OCI-LY3 (cell line): ENCODE measurements at regions not wholly inside any gene's neighbourhood (a gene's known extent, or its start where the extent isn't known, plus 50 kb on each side); places are given as distances from the start of the nearest gene placed in this dataset.

Experiments used
- H2AFZ ChIP-seq: fragments of 200-600, 300-600 bp; shearing (Covaris generic); 2 replicates; pipeline ENCODE4 v1.6.0; 2014; ENCODE audit warnings: antibody characterized with exemption, low read depth, low read length
- H3K27ac ChIP-seq: fragments of 200-600, 300-600 bp; sonication (generic); 2 replicates; pipeline ENCODE4 v1.5.1; 2014; ENCODE audit warnings: mild to moderate bottlenecking, low read length, moderate library complexity, mixed read lengths
- H3K27me3 ChIP-seq: fragments of 200-600, 300-600 bp; sonication (generic); 2 replicates; pipeline ENCODE4 v1.6.1; 2014; ENCODE audit warnings: low read depth, low read length, mixed read lengths
- H3K36me3 ChIP-seq: fragments of 200-600, 300-600 bp; sonication (generic); replicated peaks from 2 replicates; pipeline ENCODE3; 2014; ENCODE audit warnings: low read depth, low read length, mixed read lengths
- H3K4me1 ChIP-seq: fragments of 300-600, 200-600 bp; sonication (generic); 2 replicates; pipeline ENCODE4 v1.6.1; 2014; ENCODE audit warnings: low read length, mixed read lengths
- H3K4me2 ChIP-seq: fragments of 200-600, 300-600 bp; sonication (generic); 2 replicates; pipeline ENCODE4 v1.6.1; 2014; ENCODE audit warnings: low read length, mixed read lengths
- H3K4me3 ChIP-seq: fragments of 300-600, 200-600 bp; sonication (generic); 2 replicates; pipeline ENCODE4 v1.5.1; 2014; ENCODE audit warnings: antibody characterized with exemption, mild to moderate bottlenecking, low read length, moderate library complexity
- H3K79me2 ChIP-seq: fragments of 300-600, 200-600 bp; shearing (Covaris generic); 2 replicates; pipeline ENCODE4 v1.6.1; 2014; ENCODE audit warnings: mild to moderate bottlenecking, low read length, mixed read lengths
- H3K9ac ChIP-seq: fragments of 300-600, 200-600 bp; shearing (Covaris generic); 2 replicates; pipeline ENCODE4 v1.6.0; 2014; ENCODE audit warnings: mild to moderate bottlenecking, low read length, moderate library complexity
- H3K9me3 ChIP-seq: fragments of 200-600, 300-600 bp; shearing (Covaris generic); 2 replicates; pipeline ENCODE4 v1.6.1; 2014; ENCODE audit warnings: low read length, mixed read lengths; ENCODE audit not compliant: insufficient read depth
- H4K20me1 ChIP-seq: fragments of 200-600, 300-600 bp; sonication (generic); 2 replicates; pipeline ENCODE4 v1.6.1; 2016; ENCODE audit warnings: low read length, mixed read lengths; ENCODE audit not compliant: insufficient read depth
- EZH2phosphoT487 ChIP-seq: fragments of 200-600 bp; shearing (Covaris generic); IDR thresholded peaks from 2 replicates; pipeline ENCODE4 v1.6.1; 2018; ENCODE audit warnings: antibody characterized with exemption, mixed run types, low read depth
- TF ChIP-seq, protein P1 (sequence below): fragments of 200-600, 300-600 bp; sonication (generic); IDR thresholded peaks from 2 replicates; pipeline ENCODE4 v1.5.1; 2014; ENCODE audit warnings: antibody characterized with exemption, low read length, low read depth

DNA sequence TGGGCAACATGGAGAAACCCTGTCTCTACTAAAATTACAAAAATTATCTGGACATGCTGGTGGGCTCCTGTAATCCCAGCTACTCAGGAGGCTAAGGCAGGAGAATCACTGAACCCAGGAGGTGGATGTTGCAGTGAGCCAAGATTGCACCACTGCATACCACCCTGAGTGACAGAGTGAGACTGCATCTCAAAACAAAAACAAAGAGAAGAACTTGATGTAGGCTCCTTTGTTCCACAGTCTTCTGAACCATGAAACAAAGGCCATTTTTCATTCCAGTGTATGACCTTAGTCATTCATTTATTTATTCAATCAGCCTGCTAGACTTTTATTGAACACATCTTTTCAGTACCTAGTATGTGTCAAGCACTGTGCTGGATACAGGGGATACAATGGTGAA lies 369.6 kb downstream of the FAT3 start:
- Histone ChIP-seq H2AFZ (no peak overlapping the region), H3K27me3 (no peaks in the 10 kb centered on the region), H3K9me3 (peaks cover 6% of the 10 kb centered on the region; the same call in 1 of the 2 replicates), H3K27ac (no peak overlapping the region), H3K4me1 (no peaks in the 10 kb centered on the region), H3K4me2 (no peak overlapping the region), H4K20me1 (no peaks in the 10 kb centered on the region), H3K79me2 (no peaks in the 10 kb centered on the region), H3K4me3 (no peak overlapping the region), H3K36me3 (peaks cover 2% of the 10 kb centered on the region), H3K9ac (no peak overlapping the region)
- TF ChIP-seq, protein P1, sequence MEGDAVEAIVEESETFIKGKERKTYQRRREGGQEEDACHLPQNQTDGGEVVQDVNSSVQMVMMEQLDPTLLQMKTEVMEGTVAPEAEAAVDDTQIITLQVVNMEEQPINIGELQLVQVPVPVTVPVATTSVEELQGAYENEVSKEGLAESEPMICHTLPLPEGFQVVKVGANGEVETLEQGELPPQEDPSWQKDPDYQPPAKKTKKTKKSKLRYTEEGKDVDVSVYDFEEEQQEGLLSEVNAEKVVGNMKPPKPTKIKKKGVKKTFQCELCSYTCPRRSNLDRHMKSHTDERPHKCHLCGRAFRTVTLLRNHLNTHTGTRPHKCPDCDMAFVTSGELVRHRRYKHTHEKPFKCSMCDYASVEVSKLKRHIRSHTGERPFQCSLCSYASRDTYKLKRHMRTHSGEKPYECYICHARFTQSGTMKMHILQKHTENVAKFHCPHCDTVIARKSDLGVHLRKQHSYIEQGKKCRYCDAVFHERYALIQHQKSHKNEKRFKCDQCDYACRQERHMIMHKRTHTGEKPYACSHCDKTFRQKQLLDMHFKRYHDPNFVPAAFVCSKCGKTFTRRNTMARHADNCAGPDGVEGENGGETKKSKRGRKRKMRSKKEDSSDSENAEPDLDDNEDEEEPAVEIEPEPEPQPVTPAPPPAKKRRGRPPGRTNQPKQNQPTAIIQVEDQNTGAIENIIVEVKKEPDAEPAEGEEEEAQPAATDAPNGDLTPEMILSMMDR, result no peak
- no peak for TF ChIP-seq EZH2phosphoT487

DNA sequence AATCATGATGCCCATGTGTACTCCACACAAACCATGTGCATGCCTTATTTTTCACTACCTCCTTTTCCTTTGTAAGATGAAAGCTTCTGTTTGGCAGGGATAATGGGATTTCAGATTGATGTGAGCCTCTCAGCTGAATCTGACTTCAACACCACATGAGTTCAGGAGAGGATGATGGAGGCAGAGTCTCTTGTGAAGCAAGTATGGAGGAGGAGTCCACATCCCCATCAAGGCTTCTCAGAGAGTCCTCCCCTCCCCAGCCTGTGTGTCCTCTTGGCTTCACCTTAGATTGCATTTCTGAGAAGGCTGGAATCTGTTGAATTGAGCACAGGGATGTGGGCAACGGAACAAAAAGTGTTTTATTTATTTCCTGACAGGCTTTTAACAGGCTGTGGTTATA lies 370.4 kb downstream of the FAT3 start:
- Histone ChIP-seq H3K4me3 (no peak overlapping the region), H3K9me3 (peaks cover 10% of the 10 kb centered on the region; the same call in 1 of the 2 replicates), H4K20me1 (no peaks in the 10 kb centered on the region)

DNA sequence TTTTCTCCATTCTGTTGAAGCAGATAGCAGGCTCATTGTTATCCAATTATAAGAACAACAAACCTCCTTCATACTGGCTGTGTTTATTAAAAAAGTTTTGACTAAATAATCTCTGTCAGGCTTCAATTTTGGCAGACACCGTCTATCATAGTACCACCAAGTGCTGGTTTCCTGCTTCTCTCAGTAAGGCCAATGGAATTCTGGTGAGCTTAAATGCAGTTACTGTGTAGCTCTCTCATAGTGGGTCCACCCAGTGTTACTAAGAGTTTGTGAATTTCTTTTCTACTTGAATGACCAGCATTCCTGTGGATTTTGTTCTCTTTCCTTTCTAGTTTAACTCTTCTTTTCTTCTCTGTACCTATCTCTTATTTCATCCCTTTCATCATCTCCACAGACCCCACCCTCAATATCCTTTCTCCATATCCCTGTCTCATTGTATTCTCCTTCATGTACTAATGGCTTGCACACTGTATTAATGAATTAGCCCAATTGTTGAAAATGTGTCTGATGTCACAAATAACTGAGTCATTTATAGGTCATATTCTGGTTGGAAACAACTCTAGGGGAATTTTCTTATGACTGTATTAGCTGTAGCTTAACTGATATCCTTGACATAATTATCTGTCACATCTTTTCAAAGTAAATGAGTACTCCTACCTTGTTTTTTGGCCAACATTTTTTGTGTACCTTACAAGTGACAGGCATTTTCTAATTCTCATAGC lies 372.1 kb downstream of the FAT3 start:
- Histone ChIP-seq H3K4me1 (peaks cover 18% of the 10 kb centered on the region), H3K4me2 (no peak overlapping the region), H3K79me2 (no peaks in the 10 kb centered on the region), H3K27me3 (no peaks in the 10 kb centered on the region), H2AFZ (no peak overlapping the region), H4K20me1 (no peaks in the 10 kb centered on the region), H3K9ac (no peak overlapping the region), H3K27ac (no peak overlapping the region), H3K36me3 (peaks cover 5% of the 10 kb centered on the region), H3K9me3 (peaks cover 10% of the 10 kb centered on the region; the same call in 1 of the 2 replicates), H3K4me3 (no peak overlapping the region)
- TF ChIP-seq EZH2phosphoT487, result no peak
- TF ChIP-seq, protein P1, result no peak

More for the DNA sequence above, 370.4 kb downstream of the FAT3 start:
- peaks cover 5% of the 10 kb centered on the region for H3K36me3 ChIP-seq
- TF ChIP-seq EZH2phosphoT487, result no peak
- TF ChIP-seq, protein P1, result no peak
- H3K79me2 ChIP-seq, result no peaks in the 10 kb centered on the region
- no peak overlapping the region for H2AFZ ChIP-seq
- peaks cover 1% of the 10 kb centered on the region for H3K4me1 ChIP-seq
- no peak overlapping the region for H3K27ac ChIP-seq
- no peak overlapping the region for H3K9ac ChIP-seq
- no peaks in the 10 kb centered on the region for H3K27me3 ChIP-seq
- H3K4me2 ChIP-seq, result no peak overlapping the region

DNA sequence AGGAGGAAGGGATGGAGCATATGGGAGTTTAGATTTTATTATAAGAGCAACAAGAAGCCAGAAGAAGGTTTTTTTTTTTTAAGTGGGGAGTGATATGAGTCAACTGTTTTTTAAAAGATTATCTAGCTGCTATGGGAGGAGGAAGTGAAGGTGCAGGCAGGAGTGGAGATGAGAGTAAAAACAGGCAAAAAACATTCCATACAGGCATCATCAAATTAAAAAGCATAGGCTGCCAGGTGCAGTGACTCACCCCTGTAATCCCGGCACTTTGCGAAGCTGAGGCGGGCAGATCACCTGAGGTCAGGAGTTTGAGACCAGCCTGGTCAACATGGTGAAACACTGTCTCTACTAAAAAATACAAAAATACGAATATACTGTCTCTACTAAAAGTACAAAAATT lies 368.4 kb upstream of the MTNR1B start:
- Histone ChIP-seq H3K9ac (peak overlapping the region; percentile 23; the same call in 1 of the 2 replicates), H3K79me2 (no peaks in the 10 kb centered on the region), H3K27ac (peak overlapping the region; percentile 72), H3K4me3 (peak overlapping the region; percentile 30), H3K36me3 (peaks cover 5% of the 10 kb centered on the region), H3K27me3 (no peaks in the 10 kb centered on the region), H4K20me1 (no peaks in the 10 kb centered on the region), H3K9me3 (peaks cover 10% of the 10 kb centered on the region; the same call in 1 of the 2 replicates), H3K4me1 (peaks cover 45% of the 10 kb centered on the region), H3K4me2 (peak overlapping the region; percentile 64), H2AFZ (no peak overlapping the region)
- TF ChIP-seq, protein P1, result no peak
- no peak for TF ChIP-seq EZH2phosphoT487
